ENCODE measurements at regions not wholly inside any gene's neighbourhood (a gene's known extent, or its start where the extent isn't known, plus 50 kb on each side); places are given as distances from the start of the nearest gene placed in this dataset.

DNA sequence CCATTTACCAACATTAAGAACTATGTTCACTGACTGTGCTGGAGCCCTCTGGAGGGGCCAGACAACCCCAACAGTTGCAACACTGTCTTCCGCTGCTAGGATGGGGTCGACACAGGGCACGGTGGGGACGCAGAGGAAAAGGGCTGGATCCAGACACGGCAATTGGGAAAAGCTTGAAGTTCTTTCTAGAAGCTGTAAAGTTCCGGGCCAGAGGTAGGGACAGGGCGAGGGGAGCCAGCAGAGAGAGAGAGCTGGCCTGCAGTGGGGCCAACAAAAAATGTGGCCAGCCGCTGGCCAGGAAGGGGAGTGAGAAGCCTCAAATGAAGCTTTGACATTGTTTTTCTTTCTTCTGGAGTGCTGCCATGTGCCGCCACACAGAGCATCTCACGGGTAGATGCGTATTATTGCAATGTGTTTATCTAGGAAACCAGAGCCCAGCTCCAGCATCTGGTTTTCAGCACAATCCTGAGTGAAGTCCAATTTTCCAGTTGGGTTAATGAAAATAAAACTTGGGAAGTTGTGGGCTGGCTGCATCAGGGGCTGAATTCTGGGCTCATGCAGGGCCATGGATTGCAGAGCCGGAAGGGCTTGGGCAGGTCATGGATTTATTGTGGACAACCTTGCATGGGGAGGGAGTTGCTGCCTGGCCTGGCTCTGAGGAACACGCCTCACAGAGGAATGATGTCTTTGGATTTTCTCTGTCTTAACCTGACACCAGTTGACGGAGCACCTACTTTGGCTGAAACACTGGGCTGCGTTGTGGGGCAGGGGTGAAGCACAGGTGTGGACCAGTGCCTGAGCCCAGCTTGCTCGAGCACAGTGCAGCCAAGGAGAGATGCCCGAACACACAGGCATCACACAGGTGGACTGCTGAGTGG, 67.6 kb upstream of the AMPD3 start:
- no peak for DNase-seq

GRCh38 chr11:10388101-10388500, 67.0 kb upstream of the AMPD3 start:
- no peak for DNase-seq

- DNase-seq, result no peak
Measured at GRCh38 chr11:10388574-10388973, 66.5 kb upstream of the AMPD3 start.

DNA sequence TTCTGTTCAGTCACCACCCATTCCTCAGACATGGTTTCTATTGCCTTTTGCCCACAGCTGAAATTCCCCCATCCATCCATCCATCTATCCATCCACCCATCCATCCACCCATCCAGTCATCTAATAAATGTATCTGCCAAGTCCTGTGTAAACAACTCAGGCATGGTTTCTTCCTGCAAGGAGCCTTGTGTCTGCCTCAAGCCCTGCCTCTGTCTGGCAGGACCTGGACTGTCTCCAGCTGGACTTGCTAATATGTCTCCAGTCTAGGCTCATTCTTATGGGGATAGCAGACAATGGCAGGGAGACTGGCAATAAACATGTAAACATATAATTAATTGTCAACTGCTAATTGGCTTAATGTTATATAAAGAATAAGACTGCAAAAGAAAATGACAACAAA, 64.7 kb upstream of the AMPD3 start:
- no peak for DNase-seq

DNA sequence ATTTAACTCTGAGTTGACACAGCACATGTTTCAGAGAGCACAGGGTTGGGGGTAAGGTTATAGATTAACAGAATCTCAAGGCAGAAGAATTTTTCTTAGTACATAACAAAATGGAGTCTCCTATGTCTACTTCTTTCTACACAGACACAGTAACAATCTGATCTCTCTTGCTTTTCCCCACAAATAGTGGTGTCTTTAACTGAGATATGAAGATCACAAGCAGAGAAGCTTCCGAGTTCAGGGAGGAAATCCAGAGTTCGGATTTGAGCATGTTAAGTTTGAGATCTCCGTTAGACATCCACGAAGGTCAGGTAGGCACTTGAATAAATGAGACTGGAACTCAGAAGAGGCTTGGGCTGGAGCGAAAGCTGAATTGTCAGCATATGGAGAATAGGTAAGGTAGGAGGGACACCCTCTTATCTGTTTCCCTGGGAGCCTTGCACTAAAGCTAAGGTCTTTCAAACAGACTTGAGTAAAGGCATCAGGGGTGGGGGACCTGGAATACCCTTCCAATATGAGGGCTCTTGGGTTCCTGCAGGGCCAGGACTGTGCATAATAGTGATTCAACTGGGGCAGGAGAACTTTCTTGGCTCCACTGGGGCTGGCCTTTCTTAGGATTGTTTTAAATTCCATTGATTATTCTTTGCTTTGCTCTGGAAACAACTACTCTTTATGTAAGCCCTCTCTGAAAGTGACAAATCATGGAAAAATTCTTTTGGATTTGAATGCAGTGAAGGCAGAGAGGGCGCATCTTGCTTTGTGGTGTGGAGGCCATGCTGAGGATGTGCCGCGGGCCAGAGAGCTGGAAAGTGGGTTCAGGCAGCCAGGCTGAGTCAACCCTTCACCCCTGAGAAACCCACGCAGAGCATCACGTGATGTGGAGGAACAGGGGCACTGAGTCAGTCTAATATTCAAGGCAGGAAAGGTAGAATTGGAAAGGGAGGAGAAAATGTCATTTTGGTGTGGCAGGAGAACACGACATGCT, 62.7 kb upstream of the AMPD3 start:
- DNase-seq, result no peak

DNA sequence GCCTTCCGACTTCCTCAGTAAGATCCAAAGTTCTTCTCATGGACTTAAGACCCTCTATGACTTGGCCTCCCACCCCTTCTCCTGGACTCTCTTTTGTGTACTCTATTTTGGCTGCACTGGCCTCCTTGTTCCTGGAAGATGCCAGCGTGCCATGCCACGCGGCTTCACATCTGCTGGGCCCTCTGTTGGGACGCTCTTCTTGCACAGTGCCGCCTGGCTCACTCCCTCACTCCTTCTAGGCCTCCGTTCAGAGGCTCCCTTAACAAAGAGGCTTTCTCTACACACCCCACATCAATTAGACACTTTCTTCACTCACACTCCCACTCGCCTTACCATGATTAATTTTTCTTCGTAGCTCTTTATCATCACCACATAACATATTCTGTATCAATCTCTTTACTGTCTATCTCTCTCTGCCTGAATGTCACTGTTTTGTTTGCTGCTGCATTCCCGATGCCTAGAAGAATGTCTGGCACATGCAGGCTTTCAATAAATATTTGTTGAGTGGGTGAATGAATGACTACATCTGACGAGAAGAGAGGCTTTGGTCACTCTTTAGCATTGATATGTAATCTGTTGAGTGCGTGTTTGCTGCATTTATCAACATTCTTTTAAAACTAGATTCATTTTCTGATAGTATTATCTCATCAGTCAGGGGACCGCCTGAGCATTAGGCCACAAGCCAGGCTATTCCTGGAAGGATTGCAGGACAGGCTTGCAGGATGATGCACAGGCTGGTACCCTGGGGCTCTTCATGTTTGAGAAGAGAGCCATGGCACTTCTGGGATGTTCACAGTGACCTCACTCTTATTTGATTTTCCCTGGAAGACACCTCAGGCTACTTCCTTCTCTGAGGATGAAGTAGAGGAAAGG, 60.6 kb upstream of the AMPD3 start:
- DNase-seq, result no peak

DNA sequence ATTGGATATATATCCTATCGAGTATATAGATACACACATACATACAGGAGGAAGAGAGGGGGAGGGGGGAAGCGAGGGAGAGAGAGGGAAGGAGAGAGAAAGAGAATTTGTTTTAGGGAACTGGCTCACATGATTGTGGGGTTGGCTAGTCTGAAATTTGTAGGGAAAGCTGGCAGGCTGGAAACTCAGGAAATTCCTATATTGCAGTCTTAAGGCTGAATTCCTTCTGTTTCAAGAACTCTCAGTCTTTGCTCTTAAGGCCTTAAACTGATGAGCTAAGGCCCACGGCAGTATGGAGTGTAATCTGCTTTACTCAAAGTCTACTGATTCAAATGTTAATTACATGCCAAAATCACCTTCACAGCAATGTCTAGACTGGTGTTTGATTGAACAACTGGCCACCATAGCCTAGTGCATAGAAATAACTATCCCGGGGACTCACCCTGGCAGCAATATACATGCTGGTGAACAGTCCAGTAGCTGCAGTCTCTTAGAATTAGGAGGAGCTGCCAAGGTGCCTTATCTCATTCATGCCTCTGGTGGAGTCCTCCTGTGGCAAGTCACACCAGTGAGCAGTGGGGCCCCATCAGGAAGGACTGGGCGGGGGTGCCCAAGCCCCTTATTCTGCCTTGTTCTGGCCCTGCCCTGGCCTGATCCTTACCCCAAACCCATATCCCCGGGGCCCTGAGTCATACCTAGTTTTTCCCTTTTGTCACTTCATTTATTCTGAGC, 59.7 kb upstream of the AMPD3 start:
- DNase-seq, result no peak

GRCh38 chr11:10396771-10397170, 58.3 kb upstream of the AMPD3 start:
- no peak for DNase-seq

- DNase-seq, result no peak
Measured at GRCh38 chr11:10397226-10397987, 57.7 kb upstream of the AMPD3 start.

DNA sequence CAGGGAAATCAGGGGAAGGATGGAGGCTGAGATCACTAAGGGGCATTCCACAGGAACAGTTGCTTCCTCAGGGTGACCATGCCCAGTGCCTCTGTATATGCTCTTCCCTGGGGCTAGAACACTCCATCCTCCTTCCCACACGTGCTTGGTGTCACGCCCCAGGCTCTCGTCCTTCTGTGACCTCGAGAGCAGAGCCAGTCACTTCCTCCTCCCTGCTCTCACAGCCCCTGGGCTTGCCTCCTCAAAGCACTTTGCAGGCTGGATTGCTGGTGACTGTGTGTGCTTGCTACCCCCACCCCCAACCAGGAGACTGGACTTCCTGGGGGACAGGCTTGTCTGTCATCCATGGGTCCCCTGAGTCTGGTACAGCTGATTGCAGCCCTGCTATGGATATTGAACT, 56.5 kb upstream of the AMPD3 start:
- no peak for DNase-seq

- no peak for DNase-seq
Measured at GRCh38 chr11:10400856-10401255, 54.2 kb upstream of the AMPD3 start.

- no peak for DNase-seq
Measured at GRCh38 chr11:10401256-10401655, 53.8 kb upstream of the AMPD3 start.

- DNase-seq, result no peak
Measured at GRCh38 chr11:10401696-10402392, 53.2 kb upstream of the AMPD3 start.
